Esophagus squamous epithelium (tissue), 4 donors: ENCODE measurements at regions not wholly inside any gene's neighbourhood (a gene's known extent, or its start where the extent isn't known, plus 50 kb on each side); places are given as distances from the start of the nearest gene placed in this dataset.

Source experiments
- POLR2A ChIP-seq, 4 donors: fragments of 450-650 bp; IDR thresholded peaks; one replicate each; pipeline ENCODE4 v1.6.1; 2017; ENCODE audit warnings: antibody characterized with exemption in 4 of 4, mild to moderate bottlenecking in 4 of 4, moderate library complexity in 3 of 4
- TF ChIP-seq, protein P1 (sequence below), 6 experiments: fragments of 450-650 bp in 4 of 6; fragments of 200-600 bp in 2 of 6; sonication (generic) in 2 of 6; IDR thresholded peaks; one replicate each; pipeline ENCODE4 v1.5.1; 2016 to 2019; ENCODE audit warnings: antibody characterized with exemption in 6 of 6, mild to moderate bottlenecking in 4 of 6, moderate library complexity in 4 of 6

DNA sequence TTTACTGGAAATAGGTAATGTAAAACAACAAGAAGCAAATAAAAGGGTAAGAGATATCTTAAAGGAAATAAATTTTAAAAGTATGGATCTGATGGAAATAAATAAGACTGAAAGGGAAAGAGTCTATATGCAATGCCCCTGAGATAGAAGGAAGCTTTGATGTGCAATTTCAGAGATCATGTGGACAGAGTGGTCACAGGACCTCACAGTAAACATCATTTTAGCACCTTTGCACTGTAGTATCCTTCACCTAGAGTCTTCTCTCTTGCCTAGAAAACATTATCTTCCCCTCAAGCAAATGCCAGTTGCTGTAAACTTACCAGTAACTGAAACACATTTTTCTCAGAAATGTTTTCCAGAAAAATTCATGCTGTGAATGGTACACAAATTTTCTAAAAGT is 1621.3 kb upstream of the TMEFF2 start:
- TF ChIP-seq, protein P1, sequence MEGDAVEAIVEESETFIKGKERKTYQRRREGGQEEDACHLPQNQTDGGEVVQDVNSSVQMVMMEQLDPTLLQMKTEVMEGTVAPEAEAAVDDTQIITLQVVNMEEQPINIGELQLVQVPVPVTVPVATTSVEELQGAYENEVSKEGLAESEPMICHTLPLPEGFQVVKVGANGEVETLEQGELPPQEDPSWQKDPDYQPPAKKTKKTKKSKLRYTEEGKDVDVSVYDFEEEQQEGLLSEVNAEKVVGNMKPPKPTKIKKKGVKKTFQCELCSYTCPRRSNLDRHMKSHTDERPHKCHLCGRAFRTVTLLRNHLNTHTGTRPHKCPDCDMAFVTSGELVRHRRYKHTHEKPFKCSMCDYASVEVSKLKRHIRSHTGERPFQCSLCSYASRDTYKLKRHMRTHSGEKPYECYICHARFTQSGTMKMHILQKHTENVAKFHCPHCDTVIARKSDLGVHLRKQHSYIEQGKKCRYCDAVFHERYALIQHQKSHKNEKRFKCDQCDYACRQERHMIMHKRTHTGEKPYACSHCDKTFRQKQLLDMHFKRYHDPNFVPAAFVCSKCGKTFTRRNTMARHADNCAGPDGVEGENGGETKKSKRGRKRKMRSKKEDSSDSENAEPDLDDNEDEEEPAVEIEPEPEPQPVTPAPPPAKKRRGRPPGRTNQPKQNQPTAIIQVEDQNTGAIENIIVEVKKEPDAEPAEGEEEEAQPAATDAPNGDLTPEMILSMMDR (IDR thresholded peaks at IDR 0.05), result no peak
- TF ChIP-seq POLR2A (IDR thresholded peaks at IDR 0.05), result no peak
